ENCODE measurements at regions not wholly inside any gene's neighbourhood (a gene's known extent, or its start where the extent isn't known, plus 50 kb on each side); places are given as distances from the start of the nearest gene placed in this dataset.

DNA sequence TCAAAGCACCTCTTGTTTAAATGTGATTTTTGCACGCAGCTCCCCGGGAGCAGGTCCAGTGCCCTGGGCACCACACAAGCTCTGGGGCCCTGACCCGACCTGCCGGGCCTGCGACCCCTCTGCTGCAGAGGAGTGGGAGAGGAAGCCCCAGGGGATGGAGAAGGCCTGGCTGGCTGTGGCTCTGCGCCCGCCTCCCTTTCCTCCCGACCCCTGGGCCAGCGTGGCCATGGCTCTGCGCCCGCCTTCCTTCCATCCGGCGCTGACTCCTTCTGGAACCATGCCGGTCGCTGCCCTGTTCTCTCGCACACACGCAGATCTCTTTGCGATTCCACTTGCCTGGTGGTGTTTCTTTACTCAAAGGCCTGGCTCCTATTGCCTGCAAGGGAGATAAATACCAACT is 166.5 kb upstream of the SALL3 start:
- TF ChIP-seq POLR2AphosphoS5 (IDR thresholded peaks at IDR 0.05; ENCODE audit: low read depth, low read length) (no peak), POLR2A (IDR thresholded peaks at IDR 0.05; ENCODE audit: low read depth, low read length) (no peak), TAF1 (IDR thresholded peaks at IDR 0.05; ENCODE audit: borderline replicate concordance, low read depth, low read length) (no peak)

All from GM12892 (cell line).